HG03159 (cell line): ENCODE measurements at regions not wholly inside any gene's neighbourhood (a gene's known extent, or its start where the extent isn't known, plus 50 kb on each side); places are given as distances from the start of the nearest gene placed in this dataset.

Experiments
- ATAC-seq: cut with Tn5 transposase; IDR thresholded peaks from one replicate; pipeline ENCODE4 v1.9.1; 2021; ENCODE audit warnings: mild to moderate bottlenecking, moderate library complexity; ENCODE audit not compliant: unreplicated experiment

DNA sequence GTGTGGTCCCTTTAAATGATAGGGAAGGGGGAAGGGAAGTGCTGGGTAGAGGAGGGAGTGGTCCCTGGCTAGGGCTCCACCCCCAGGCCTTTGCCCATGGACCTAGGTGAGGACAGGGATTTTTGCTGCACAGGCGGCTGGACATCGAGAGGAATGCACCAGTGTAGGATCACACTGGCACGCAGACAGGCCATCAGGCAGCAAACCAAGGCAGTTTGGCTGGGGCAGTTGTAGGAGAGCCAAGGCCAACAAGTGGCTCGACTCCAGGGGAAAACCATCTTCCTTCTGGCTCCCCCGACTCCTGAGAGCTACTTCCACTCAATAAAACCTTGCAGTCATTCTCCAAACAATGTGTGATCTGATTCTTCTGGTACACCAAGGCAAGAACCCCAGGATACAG is 402.0 kb upstream of the LRRTM1 start:
- no peak for ATAC-seq

DNA sequence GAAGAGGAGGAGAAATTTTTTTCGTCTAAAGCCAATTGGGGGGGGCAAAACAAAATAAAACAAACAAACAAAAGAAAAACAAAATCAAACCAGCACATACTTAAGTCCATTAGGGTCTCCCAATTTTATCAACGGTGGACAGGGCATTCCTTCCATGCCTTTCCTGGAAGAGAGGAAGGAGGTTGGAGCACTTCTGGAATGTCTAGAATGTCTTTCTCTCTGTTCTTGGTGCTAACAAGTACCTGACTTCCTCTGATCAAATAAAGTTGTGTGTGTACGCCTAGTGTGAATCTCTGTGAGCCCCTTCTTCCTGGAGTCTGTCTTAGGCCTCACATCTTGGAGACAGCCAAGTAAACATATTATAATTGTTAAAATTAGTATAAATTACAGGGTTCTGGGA is 399.0 kb upstream of the LRRTM1 start:
- ATAC-seq = no peak

DNA sequence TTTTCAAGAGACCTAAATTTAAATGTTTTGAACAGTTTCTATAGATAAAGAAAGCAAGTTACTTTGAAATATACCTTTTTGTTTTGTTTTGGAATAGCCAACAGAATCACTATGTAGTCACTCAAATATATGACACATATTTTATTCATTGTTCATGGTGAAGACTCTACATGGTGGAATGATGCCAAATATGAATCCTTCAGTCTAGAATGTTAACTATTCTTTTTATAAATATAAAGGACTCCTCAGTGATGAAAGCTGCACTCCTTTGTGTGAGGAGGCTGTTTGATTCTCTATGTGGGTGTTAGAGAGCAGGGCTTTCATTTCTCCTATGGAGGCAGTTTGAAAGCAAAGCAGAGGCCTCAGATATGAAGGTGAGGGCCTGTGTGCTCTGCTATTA is 396.4 kb upstream of the LRRTM1 start:
- no peak for ATAC-seq
